AG10803 (cell line): ENCODE measurements at regions not wholly inside any gene's neighbourhood (a gene's known extent, or its start where the extent isn't known, plus 50 kb on each side); places are given as distances from the start of the nearest gene placed in this dataset.

Source experiments
- DNase-seq: peaks from one replicate; pipeline ENCODE4 v3.0.0; 2010; ENCODE audit warnings: low read depth
- H3K4me3 ChIP-seq: 2 replicates; pipeline ENCODE4 v1.5.1; 2011; ENCODE audit warnings: mild to moderate bottlenecking, low read length, control low read depth
- CTCF ChIP-seq: conservative IDR thresholded peaks from 2 replicates; pipeline ENCODE4 v1.5.1; 2011; ENCODE audit warnings: mild to moderate bottlenecking, low read length, control low read depth, inconsistent platforms

GRCh38 chr1:208431721-208432120 lies 187.5 kb upstream of the PLXNA2 start:
- DNase-seq, result peak; percentile 75
- TF ChIP-seq CTCF, result no peak
- H3K4me3 ChIP-seq, result no peak overlapping the region

- no peak overlapping the region for H3K4me3 ChIP-seq
- no peak for DNase-seq
- no peak for TF ChIP-seq CTCF
Measured at GRCh38 chr1:208432346-208432745, 188.2 kb upstream of the PLXNA2 start.

DNA sequence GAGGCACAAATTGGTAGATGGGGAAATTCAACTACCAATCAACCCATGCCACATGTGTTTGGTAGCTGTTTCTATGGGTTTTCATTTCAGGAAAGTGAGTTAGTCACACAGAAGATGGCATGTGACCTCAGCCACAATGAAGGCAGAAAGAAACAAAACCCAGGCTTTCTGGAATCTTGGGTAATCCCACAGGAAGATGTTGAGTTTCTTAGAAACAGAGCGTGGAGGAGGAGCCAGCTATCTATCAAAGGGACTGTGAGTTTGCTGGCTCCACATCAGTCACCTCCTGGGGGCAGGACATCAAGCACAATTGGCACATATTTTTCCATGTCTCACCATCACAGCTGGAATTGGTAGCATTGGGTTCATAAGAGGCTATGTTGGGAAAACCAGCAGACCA lies 188.9 kb upstream of the PLXNA2 start:
- TF ChIP-seq CTCF, result no peak
- peak; percentile 65 for DNase-seq
- no peak overlapping the region for H3K4me3 ChIP-seq

DNA sequence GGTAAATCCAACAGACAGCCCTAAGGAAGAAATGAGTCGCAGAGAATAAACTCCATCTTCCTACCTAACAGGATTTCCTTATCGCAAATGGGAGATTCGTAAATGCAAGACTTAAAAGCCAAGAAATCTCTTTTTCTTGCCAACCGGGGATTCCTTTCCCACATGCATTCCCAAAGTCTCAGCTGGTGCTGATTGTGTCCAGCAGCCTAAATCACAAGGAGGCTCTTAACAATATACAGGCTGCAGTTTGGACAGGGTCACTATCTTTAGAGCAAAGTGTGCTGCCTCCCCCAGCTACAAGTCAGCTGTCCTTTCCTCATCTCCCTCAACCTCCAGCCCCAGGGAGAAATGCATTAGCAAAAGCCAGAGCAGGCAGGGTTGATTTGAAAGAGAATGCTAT lies 189.8 kb upstream of the PLXNA2 start:
- H3K4me3 ChIP-seq, result no peak overlapping the region
- TF ChIP-seq CTCF, result no peak
- no peak for DNase-seq

DNA sequence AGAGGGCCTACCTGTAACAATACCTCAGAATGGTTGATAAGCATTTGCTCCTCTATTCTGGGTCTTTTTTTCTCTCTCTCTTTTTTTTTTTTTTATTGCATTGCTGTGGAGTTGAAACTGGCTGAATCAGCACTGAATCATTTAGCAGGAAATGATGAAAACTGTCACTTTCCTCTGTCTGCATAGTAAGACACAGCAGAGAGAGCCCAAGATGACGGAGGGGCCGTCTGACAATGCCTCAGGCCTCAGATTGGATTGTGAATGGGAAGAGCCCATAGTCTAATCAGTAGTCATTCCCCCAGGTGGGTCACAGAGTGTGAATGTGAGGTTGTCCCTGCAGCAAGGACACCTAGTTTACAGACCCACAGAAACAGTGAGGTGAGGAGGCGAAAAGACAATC lies 193.2 kb upstream of the PLXNA2 start:
- no peak overlapping the region for H3K4me3 ChIP-seq
- peak; percentile 70 for DNase-seq
- TF ChIP-seq CTCF, result no peak

DNA sequence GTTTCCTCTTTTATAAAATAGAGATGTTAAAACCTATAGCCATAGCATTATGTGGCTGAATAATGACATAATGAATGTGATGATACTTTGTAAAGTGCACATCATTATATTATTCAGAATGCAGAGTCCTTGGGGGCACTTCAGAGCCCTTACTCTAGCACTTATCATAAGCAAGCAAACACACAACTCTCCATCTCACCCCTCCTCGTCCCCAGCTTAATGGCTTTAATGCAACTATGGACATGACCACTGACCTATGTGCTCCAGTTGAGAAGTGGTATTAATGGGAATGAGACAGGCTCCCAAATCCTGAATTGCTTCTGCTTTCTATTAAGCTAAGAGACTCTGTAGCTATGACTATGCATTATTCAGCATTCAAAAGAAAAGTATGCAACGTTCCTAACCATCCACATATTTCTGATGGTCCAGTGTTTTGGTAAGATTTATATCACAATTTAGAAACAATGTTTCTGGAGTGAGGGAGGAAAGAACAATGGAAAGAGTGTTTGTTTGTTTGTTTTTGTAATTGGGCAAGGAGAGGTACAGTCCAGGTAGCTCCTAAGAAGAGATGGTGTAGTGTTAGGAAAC lies 194.0 kb upstream of the PLXNA2 start:
- no peak for TF ChIP-seq CTCF
- DNase-seq, result peak; percentile 28
- H3K4me3 ChIP-seq, result no peak overlapping the region

- H3K4me3 ChIP-seq, result no peak overlapping the region
- no peak for TF ChIP-seq CTCF
- no peak for DNase-seq
Measured at GRCh38 chr1:208445758-208446203, 201.6 kb upstream of the PLXNA2 start.
